ENCODE measurements at regions not wholly inside any gene's neighbourhood (a gene's known extent, or its start where the extent isn't known, plus 50 kb on each side); places are given as distances from the start of the nearest gene placed in this dataset.

DNA sequence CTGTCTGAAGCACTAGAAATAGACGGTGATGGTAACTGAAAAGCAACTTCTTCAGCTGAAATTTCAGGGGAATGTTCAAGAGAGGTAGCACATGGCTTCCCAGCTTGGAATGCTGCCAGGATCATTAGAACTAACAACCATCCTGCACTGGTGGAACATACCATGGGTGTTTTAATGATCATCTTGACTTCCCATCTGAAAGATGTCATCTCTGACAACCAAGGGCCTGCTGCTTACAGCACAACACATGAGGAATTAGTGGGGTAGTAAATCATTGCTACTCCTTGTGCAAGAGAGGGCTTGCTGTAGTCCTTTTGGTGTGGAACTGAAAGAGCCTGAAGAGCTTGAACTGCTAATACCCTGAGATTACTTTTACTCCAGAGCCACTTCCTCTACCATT is 853.7 kb downstream of the MCTP2 start:
- DNase-seq (ENCODE audit: low read depth) = no peak

DNA sequence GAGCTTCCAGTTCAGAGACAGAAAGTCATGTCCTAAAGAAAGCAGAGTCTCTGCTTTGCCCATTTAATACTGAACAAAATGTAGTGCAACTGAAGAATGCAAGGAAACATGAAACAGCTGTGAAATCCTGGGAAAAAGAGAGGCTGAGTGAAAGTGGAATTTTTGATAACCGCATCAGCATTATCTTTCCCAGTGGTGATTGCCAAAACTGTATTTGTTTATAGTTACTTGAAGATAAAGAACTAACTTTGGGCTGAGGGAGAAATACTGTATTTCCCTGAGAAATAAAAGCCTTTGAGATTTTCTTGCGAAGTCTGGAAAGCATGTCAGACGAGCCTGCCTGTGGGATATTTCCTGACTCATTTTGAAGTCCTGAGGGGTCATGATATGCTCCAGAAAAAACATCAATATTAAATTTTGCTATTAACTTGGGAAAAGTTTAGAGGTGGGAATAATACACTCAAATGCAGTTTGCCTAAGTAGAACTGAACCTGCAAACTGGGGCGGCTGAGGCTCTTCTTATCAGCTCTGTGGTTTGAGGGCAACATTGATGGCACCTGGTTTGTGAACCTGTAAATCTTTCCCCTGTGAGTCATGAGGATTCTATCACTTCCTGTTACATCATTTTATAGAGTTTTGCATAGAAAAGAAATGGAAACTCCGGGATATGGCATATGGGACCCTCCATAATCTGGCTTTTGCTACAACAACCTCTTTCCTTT is 855.3 kb downstream of the MCTP2 start:
- no peak for DNase-seq (ENCODE audit: low read depth)

DNA sequence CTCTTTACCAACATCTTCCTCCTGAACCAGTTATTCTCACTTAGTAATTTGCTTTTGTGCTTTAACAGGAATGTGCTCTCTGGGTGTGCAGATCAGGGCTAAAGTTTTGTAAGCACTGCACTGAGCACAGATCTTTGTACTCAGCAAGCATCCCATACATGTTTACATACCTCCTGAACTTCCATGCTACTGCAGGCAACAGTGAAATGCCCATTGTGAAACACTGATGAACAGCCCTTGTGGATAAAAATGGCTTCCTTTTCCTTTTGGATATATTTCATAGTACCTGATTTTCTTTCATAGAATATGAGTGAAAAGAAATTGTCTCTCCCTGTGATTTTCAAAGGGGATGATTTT is 855.9 kb downstream of the MCTP2 start:
- DNase-seq (ENCODE audit: low read depth) = no peak

DNA sequence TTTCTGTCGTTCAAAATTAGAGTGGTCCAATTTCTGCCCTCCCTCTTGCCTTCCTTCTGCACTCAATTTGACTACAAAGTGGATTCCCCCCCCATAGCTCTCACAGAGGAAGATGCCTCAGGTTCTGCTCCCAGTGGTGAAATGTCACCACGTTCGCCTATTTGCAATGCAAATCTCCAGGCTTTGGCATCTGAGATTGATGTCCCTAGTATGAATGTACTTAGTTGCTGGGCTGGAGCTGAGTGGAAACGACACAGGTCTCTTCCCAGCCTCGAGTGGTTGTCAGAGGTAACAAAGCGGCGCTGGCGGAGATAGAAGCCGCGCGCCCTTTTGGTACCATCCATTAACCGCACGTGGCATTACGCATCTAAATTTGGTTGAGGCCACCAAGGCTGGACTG is 860.1 kb downstream of the MCTP2 start:
- DNase-seq (ENCODE audit: low read depth) = no peak

DNA sequence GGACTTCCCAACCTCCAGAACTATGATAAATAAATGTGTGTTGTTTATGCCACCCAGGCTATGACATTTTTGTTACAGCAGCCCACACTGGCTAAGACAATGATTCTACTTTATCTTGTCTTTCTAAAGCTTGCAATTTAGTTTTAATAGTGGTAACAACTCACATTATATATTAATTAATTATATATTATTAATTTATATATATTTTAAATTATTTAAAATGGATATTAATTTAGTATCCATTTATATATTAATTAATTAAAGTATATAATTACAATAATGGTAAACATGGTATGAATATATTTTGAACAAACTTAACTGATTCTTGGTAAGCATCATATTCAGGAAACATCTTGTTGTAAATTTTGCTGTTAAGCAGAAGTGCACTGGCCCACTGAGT is 863.9 kb downstream of the MCTP2 start:
- DNase-seq (ENCODE audit: low read depth) = no peak

DNA sequence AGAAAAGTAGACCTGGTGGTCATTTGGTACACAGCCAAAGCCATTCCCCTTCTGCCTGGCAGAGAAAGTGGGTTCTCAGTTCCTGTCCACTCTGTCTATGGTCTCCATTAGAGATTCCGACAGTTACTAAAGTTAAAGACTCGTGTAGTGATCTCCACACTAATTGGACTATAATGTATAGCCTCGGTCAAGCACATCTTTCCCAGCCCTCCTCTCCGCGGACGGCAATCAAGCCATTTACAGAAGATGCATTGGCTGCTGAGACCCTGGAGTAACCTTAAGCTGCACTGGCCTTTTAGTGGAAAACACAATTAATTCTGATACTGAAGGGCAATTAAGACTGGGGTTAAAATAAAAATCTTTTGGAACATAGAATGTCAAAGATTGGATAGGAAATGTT is 865.3 kb downstream of the MCTP2 start:
- DNase-seq (ENCODE audit: low read depth) = no peak

DNA sequence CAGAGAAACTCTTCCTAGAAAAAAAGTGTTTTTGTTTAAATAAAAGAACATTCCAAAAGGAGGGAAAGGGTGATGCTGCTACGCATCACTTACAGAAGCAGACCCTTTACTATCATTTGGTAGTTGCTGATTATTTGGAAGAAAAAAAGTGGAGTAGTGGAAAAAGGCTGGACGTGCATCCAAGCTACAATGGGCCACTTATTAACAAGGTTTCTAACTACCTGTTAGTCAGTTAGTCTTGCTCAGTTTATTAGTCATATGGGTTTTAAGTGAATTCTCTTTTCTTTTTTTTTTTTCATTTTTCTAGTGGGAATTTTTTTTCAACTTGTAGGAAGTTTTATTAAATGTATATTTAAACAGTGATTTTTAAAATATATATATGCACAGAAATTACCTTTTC is 866.0 kb downstream of the MCTP2 start:
- DNase-seq (ENCODE audit: low read depth) = no peak

DNA sequence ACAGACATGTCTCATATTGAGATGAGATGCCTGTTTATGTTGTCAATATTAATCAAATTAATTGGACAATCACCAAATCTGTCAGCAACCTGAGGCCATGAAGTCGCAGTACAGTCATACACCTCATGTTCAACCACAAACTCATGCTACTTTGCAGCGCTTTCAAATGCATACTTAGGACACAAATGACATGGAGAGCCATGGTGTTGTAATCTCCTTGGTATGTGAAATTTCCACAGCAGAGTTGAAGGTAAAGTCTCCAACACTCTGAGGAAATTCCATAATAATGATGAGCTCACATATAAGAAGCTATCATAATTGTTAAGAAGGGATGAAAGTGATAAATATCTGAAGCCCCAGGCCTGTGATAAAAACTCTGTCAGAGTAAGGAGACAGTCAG is 873.9 kb downstream of the MCTP2 start:
- DNase-seq (ENCODE audit: low read depth) = no peak

DNA sequence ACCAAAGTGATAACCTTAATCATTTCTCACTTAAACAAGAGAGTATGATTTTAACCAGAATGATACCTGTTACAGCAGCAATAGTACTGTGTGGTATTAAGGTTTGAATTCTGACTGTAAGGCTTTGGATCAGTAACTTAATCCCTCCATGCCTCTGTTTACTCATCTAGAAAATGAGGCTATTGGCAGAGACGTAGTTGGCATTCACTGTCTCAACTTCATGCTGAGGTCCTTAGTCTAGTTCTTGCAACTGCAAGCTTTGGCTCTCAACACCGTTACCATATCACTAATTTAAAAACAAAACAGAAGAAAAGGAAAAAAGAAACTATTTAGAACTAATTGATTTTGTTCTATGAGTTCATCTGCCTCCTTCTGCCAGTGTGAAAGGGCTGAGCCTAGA is 875.4 kb downstream of the MCTP2 start:
- no peak for DNase-seq (ENCODE audit: low read depth)

DNA sequence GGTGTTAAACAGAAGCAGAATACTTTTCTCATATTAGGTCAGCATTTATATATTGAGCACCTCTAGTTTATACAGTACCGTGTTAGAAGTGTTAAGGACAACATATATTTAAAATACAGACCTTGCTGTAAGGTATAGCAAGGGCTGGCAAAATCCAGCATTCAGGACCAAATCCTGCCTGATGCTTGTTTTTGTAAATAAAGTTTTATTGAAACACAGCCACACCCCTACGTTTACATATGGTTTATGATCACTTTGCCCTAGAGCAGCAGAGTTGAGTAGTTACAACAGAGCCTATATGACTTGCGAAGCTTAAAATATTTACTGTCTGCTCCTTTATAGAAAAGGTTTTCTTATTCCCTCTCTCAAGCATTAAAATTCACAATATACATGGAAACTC is 877.3 kb downstream of the MCTP2 start:
- DNase-seq (ENCODE audit: low read depth) = no peak

DNA sequence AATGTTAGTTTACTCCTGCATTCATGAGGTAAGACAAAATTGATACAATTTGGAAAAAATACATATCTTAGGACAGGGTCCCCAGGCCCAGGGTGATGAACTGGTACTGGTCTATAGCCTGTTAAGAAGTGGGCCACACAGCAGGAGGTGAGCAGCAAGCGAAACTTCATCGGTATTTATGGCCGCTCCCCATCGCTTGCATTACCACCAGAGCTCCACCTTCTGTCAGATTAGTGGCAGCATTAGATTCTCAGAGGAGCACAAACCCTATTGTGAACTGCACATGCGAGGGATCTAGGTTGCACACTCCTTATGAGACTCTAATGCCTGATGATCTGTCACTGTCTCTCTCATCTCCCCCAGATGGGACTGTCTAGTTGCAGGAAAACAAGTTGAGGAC is 880.6 kb downstream of the MCTP2 start:
- no peak for DNase-seq (ENCODE audit: low read depth)

DNA sequence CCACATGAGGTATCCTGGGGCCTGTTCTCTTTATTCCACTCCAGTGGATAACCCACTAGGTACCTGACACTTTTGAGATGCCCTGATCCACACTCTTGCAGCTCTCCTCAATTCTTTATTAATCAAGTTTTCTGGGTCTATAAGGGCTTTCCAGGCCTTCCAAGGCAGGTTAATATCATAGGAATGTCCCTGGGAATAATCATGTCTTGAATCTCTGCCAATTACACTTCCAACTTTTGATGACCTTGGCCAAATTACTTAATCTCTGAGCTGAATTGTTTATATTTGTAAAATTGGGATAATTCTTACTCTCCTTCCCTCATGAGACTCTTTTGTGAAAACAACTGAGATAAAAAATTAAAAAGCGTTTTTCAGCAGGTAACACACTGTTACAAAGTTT is 881.7 kb downstream of the MCTP2 start:
- DNase-seq (ENCODE audit: low read depth) = no peak

DNA sequence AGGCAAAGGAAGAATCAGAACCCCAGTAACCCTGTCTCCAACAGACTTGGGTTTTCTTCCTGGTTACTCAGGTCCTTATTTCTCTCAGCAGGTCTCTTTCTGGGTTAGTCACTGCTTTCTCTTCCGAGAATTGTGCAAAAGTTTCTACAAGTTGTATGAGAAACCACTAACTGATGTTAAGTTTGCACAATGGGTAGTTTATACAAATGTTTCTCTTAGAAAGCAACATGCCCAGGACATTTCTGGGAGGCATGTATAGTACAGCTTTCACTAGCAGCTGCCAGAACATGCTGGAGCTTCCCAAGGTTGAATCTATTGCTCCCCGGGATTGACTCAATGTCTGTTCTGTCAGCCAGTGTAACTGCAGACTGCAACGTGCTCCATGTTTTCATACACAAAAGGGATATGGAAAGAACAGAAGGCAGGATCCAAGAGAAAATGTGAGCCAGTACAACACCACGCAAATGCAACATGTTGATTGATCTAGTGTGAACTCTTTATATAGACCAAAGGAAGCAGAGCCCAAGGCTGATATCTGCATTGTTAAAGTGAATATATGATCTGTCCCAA is 887.8 kb downstream of the MCTP2 start:
- no peak for DNase-seq (ENCODE audit: low read depth)

DNA sequence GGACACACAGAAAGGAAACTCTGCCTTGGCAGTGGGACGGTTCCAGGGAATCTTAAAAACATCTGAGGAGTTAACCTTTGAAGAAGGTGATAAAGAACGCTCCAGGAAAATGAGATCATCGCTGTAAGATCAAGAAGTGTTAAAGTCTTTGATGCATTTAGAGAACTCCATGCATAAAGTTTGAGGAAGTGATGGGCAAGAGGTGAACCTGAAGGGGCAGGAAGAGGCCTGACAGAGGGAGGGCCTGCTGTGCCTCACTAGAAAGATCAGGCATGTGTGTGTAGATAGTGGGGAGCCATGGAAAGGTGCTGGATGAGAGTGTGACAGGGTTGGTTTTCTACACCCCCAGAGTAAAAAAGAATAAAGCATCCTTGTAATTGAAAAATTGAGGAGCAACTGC is 889.2 kb downstream of the MCTP2 start:
- DNase-seq (ENCODE audit: low read depth) = no peak

DNA sequence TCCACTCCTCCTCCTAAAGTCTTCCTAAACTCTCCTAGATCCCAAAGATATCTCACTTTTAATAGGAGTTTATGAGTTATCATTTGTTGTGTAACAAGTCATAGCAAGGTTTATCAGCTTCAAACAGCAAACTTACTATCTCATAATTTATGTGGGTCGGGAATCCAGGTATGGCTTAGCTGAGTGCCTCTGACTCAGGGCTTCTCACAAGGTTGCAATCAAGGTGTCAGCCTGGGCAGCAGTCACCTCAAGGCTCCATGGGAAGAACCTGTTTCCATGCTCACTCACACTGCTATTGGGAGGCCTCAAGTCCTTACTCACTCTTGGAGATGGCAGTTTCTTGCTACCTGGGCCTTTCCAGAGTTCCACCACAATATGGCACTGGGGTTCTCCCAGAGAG is 889.8 kb downstream of the MCTP2 start:
- DNase-seq (ENCODE audit: low read depth) = no peak

DNA sequence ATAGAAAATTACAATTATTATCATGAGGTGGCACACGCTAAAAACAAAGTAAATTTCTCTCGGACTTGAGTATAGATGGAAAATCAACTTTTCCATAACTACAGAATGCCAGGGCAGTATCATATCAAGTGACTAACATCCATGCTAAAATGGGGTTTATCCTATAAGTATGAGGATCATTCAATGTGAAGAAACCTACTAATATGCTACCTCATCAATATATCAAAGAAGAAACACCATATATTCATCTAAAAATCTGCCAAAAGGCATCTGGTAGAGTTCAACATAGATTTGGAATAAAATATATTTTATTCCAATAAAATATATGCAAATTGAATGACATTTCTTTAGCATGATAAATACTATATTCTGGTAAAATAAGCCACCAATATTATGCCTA is 894.4 kb downstream of the MCTP2 start:
- DNase-seq (ENCODE audit: low read depth) = no peak

DNA sequence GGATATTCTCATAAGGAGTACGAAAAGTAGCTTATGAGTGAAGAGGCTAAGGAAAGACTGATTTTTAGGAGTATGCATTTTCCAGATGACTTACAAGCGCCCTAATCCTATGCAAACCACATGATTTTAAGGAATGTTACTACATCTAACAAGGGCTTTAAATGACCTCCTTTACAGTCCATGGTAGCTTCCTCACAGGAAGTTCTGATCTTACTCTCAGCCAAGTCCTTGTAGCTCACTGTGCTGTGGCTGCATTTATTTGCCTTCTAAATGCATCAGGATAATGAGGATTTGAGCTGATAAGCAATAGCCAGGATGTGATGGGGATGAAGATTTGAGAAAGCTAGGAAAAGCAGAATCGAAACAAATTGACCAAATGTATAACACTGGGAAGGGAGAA is 896.0 kb downstream of the MCTP2 start:
- DNase-seq (ENCODE audit: low read depth) = no peak

DNA sequence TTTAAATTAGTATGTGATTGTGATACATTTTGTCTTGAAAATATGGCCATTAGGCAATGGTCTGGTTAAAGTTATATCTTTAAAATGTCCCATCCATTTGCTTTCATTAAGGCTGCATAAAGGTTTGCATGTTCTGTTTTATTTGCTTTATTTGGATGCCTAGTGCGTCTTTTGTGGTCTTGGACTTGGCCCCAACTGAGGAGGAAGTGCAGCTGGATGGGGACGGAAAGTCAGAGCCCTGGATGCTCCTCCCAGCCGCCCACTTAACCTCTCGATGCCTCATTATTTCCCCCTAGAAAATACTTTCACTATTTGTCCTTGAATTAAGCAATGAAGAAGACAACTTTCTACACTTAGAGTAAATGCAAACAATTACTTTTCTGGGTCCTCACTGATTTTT is 898.2 kb downstream of the MCTP2 start:
- DNase-seq (ENCODE audit: low read depth) = no peak

DNA sequence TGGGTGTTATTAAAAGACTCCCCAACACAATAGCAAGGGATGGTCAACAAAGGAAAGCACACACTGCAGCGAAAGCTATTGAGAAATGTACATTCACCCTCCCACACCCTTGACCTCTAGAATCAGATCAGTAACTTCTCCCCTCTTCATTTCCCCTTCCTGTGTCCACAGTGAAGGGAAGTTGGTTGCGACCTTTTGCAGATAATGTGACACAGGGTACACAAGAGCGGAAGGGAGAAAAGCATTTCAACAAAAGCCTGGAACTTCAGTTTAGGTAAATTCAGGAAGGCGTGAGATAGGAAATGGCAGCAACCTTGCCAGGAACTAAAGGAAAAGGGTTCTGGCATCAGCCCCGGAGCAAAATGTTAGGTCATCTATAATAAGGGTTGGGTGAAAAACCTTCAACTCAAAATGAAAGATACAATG is 899.8 kb downstream of the MCTP2 start:
- DNase-seq (ENCODE audit: low read depth) = no peak

DNA sequence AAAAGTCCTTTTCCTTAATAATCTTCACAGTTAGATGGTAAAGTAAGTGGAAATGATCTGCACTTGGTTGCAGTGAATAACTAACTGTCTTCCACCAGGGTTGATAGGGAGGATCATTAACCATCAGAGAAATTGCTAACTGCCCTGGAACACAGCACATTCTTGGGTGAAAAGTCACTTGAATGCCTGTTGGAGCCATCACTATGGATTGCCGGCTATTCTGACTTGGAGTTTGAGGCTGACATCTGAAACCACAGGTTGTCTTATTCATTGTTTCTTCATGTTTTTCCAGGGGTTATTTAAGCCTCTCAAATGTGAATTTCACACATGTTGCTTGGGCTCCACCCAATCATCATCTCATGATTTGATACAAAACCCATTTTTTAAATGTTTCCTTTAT is 901.4 kb downstream of the MCTP2 start:
- no peak for DNase-seq (ENCODE audit: low read depth)

DNA sequence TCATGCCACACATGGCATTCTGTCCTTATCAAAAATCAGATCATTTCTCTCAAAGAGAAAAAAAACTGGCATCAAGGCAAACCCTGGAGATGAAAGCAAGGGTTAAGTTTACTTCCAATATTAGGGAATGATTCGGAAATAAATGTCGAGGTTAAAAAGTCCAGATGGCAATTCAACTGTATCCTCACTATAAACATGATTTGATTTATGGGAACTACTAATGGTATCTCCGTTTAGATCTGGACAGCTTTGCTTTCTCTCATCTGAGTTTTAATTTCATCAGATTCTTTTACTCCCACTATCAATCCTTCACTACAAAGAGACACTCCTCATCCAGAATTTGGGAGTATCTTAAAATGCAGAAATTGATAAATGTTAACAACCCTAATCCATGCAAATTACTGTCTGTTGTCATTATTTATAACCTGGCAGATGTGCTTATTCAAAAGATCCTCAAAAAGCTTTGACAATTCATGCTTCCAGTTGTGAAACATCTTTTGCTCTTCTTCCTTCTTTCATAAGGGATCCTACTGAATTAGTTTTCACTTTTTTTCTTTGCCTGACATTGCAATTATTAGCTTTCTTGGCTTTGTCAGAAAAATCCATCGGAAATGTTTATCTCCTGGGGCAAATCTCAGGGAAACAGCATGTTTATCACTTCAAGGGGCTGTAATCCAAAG is 903.2 kb downstream of the MCTP2 start:
- no peak for DNase-seq (ENCODE audit: low read depth)

DNA sequence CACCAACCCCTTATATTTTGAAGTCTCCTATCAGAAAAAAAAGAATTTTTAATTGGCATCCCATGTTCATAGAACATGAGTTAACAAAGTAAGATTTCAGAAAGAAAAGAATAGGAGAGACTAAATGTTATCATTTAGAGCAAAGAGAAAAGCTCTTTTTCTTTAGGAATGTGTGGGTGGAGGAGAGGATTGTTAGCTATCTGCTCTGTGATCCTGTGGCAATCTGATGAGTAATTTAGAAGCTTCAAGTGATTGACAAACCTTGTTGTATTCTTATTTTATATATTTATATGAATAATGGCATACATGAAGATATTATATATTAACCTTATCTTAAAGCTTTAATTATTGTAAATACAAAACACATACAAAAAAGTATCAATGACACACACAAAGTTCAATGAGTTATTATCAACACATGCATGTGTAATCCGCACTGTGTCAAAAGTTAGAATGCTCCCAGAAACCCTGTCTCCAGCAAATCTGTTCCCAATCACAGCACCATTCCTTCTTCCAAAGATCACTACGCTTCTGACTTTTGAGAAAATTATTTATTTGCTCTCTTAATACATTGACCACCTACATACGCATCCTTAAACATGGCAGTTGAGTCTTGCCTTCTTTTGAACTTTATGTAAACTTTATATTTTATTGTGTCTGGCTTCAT is 907.4 kb downstream of the MCTP2 start:
- DNase-seq (ENCODE audit: low read depth) = no peak

DNA sequence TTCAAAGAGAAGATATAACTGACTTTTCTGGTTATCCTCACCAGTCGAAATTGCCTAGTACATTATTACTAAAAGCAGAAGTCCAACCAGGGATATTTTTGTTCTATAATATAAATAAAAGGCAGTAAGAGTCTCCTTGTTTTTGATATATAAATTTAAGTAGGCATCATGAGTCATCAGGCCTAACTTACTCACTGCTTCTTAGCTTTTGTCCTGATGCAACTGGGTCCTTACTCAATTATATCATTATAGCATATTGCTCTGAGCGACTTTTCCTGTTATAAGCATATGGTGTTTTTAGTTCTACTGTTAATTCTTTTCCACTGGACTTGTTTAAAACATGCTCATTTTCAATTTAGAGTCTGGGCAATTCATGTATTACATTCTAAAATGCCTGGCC is 910.1 kb downstream of the MCTP2 start:
- DNase-seq (ENCODE audit: low read depth) = no peak

All from T-helper 22 cell (primary cell).